HCT116 (cell line): ENCODE measurements at regions not wholly inside any gene's neighbourhood (a gene's known extent, or its start where the extent isn't known, plus 50 kb on each side); places are given as distances from the start of the nearest gene placed in this dataset.

Source experiments
- ATAC-seq: fragments of 200-7000 bp; cut with Tn5 transposase; 2 replicates; pipeline ENCODE4 v1.9.1; 2020; ENCODE audit warnings: mild to moderate bottlenecking, moderate library complexity
- BruUV-seq: library from RNA; stranded (reverse); fragments of 400-500 nt; replicated peaks from 2 replicates; lab custom pipeline; 2021; lab: Mats Ljungman, UMichigan
- CTCF ChIA-PET: fragments of 300-600 bp; sonication (Branson Sonifier 250); formaldehyde crosslinking; loops from one replicate; lab custom pipeline; 2021; ENCODE audit warnings: antibody characterized with exemption; lab: Charles Lee
- POLR2A ChIA-PET: fragments of 300-600, 350-600 bp; sonication (Branson Sonifier 250); formaldehyde crosslinking; loops from one replicate; lab custom pipeline; 2021; ENCODE audit warnings: antibody characterized with exemption; lab: Charles Lee
- RAD21 ChIA-PET, 2 experiments: fragments of 300-600 bp; sonication (Branson Sonifier 250); formaldehyde crosslinking; loops; one replicate each; lab custom pipeline; 2023; ENCODE audit warnings: low total read pairs in 2 of 2; ENCODE audit not compliant: uncharacterized antibody in 2 of 2, unreplicated experiment in 2 of 2, low non-redundant PET in 1 of 2; lab: Charles Lee
- DNase-seq: peaks from one replicate; pipeline ENCODE4 v3.0.0-alpha.2; 2010; ENCODE audit warnings: low read depth, low spot score
- H2AFZ ChIP-seq: fragments of 200-600 bp; shearing (Covaris generic), sonication (generic); 2 replicates; pipeline ENCODE4 v1.6.1; 2017; ENCODE audit warnings: low read depth, mixed run types, mixed read lengths, antibody characterized with exemption, low read length; ENCODE audit not compliant: poor library complexity, severe bottlenecking
- H3K27ac ChIP-seq: 2 replicates; pipeline ENCODE4 v1.5.1; 2012; ENCODE audit warnings: low read depth, low read length
- H3K27me3 ChIP-seq: fragments of 200-600 bp; sonication (generic); 2 replicates; pipeline ENCODE4 v1.6.1; 2016; ENCODE audit warnings: mixed run types, low read length, mixed read lengths; ENCODE audit not compliant: insufficient read depth
- H3K36me3 ChIP-seq, 2 experiments: fragments of 200-500 bp in 1 of 2; fragments of 200-600 bp in 1 of 2; sonication (Bioruptor generic) in 1 of 2; sonication (generic) in 1 of 2; 2 replicates each; pipeline versions ENCODE4 v1.5.1 to v1.6.1; 2014 to 2016; ENCODE audit warnings: low read length in 2 of 2, inconsistent platforms in 1 of 2, mixed read lengths in 1 of 2, mixed run types in 1 of 2; ENCODE audit not compliant: insufficient read depth in 2 of 2, control insufficient read depth in 1 of 2
- H3K4me1 ChIP-seq, 2 experiments: fragments of 200-600 bp in 1 of 2; sonication (generic) in 1 of 2; 2 replicates each; pipeline versions ENCODE4 v1.5.1 to v1.6.1; 2012 to 2017; ENCODE audit warnings: low read length in 2 of 2, inconsistent platforms in 1 of 2, mild to moderate bottlenecking in 1 of 2, mixed read lengths in 1 of 2, mixed run types in 1 of 2, moderate library complexity in 1 of 2; ENCODE audit not compliant: insufficient read depth in 2 of 2, control insufficient read depth in 1 of 2
- H3K4me2 ChIP-seq: fragments of 200-600 bp; sonication (generic); 2 replicates; pipeline ENCODE4 v1.6.1; 2017; ENCODE audit warnings: mixed run types, low read length, mixed read lengths
- H3K4me3 ChIP-seq, 2 experiments: fragments of 200-600 bp in 1 of 2; sonication (generic) in 1 of 2; replicated peaks in 1 of 2; 2 replicates each; pipeline ENCODE4 v1.5.1; 2011 to 2016; ENCODE audit warnings: low read length in 2 of 2, control low read depth in 1 of 2, low read depth in 1 of 2, mild to moderate bottlenecking in 1 of 2, mixed read lengths in 1 of 2, mixed run types in 1 of 2
- H3K79me2 ChIP-seq: fragments of 200-600 bp; sonication (generic); 2 replicates; pipeline ENCODE4 v1.6.1; 2017; ENCODE audit warnings: mild to moderate bottlenecking, mixed run types, low read length, moderate library complexity, mixed read lengths; ENCODE audit not compliant: insufficient read depth
- H3K9ac ChIP-seq: fragments of 200-600 bp; sonication (generic); 2 replicates; pipeline ENCODE4 v1.6.1; 2016; ENCODE audit warnings: low read length, mixed read lengths
- H3K9me2 ChIP-seq: fragments of 200-600 bp; sonication (generic), shearing (Covaris generic); 2 replicates; pipeline ENCODE4 v1.6.1; 2017; ENCODE audit warnings: mixed run types, mild to moderate bottlenecking, moderate library complexity; ENCODE audit not compliant: insufficient read depth
- H3K9me3 ChIP-seq, 2 experiments: fragments of 200-500 bp in 1 of 2; fragments of 200-600 bp in 1 of 2; sonication (Bioruptor generic) in 1 of 2; sonication (generic) in 1 of 2; 2 replicates each; pipeline ENCODE4 v1.6.1; 2014 to 2017; ENCODE audit warnings: low read length in 2 of 2, mixed read lengths in 2 of 2, inconsistent platforms in 1 of 2, low read depth in 1 of 2, mild to moderate bottlenecking in 1 of 2, mixed run types in 1 of 2, moderate library complexity in 1 of 2; ENCODE audit not compliant: control insufficient read depth in 1 of 2, insufficient read depth in 1 of 2
- H4K20me1 ChIP-seq: fragments of 200-600 bp; sonication (generic), shearing (Covaris generic); 2 replicates; pipeline ENCODE4 v1.6.1; 2017; ENCODE audit warnings: mixed run types, mild to moderate bottlenecking, moderate library complexity; ENCODE audit not compliant: insufficient read depth
- ATF3 ChIP-seq: IDR thresholded peaks from 2 replicates; pipeline ENCODE4 v1.6.1; 2012
- CTCF ChIP-seq, 3 experiments: fragments of 200-600 bp in 1 of 3; sonication (generic) in 1 of 3; IDR thresholded peaks in 2 of 3; conservative IDR thresholded peaks in 1 of 3; 2 replicates each; pipeline ENCODE4 v1.5.1; 2012 to 2017; ENCODE audit warnings: low read depth in 2 of 3, low read length in 2 of 3, antibody characterized with exemption in 1 of 3, borderline replicate concordance in 1 of 3, control low read depth in 1 of 3, mild to moderate bottlenecking in 1 of 3, mixed read lengths in 1 of 3, mixed run types in 1 of 3, moderate library complexity in 1 of 3; ENCODE audit not compliant: insufficient read depth in 1 of 3
- EZH2 ChIP-seq: fragments of 200-600 bp; sonication (generic); IDR thresholded peaks from 2 replicates; pipeline ENCODE4 v1.6.1; 2017; ENCODE audit warnings: antibody characterized with exemption, mixed run types
- EZH2phosphoT487 ChIP-seq: fragments of 200-600 bp; IDR thresholded peaks from 2 replicates; pipeline ENCODE4 v1.6.1; 2018; ENCODE audit warnings: antibody characterized with exemption, borderline replicate concordance
- JUND ChIP-seq: IDR thresholded peaks from 2 replicates; pipeline ENCODE4 v1.6.1; 2012
- MAX ChIP-seq: IDR thresholded peaks from 2 replicates; pipeline ENCODE4 v1.6.1; 2012
- POLR2AphosphoS5 ChIP-seq: IDR thresholded peaks from 2 replicates; pipeline ENCODE4 v1.6.1; 2011; ENCODE audit warnings: mild to moderate bottlenecking, low read depth, low read length, moderate library complexity
- SP1 ChIP-seq: IDR thresholded peaks from 2 replicates; pipeline ENCODE4 v1.6.1; 2012; ENCODE audit warnings: low read depth
- YY1 ChIP-seq: IDR thresholded peaks from 2 replicates; pipeline ENCODE4 v1.6.1; 2011; ENCODE audit warnings: low read length, low read depth, moderate library complexity, mild to moderate bottlenecking; ENCODE audit not compliant: insufficient replicate concordance; ENCODE audit errors: extremely low read depth
- ZBTB33 ChIP-seq: IDR thresholded peaks from 2 replicates; pipeline ENCODE4 v1.6.1; 2011; ENCODE audit warnings: mild to moderate bottlenecking, low read length, moderate library complexity; ENCODE audit not compliant: insufficient replicate concordance; ENCODE audit errors: extremely low read depth
- ZNF274 ChIP-seq: fragments of 200-500 bp; sonication (Bioruptor generic); IDR thresholded peaks from 2 replicates; pipeline ENCODE4 v1.6.1; 2014; ENCODE audit warnings: mild to moderate bottlenecking, low read depth, low read length, inconsistent platforms
- intact Hi-C: fragments of 100-400 bp; cut with micrococcal nuclease; formaldehyde crosslinking; loops from 2 replicates; pipeline ENCODE4 v1.10.0; 2022

- DNase-seq (no peak), ATAC-seq (no peak)
- H3K36me3 ChIP-seq, result no peaks in the 10 kb centered on the region
- H3K4me3 ChIP-seq, result no peak overlapping the region
- no peaks in the 10 kb centered on the region for H4K20me1 ChIP-seq
- no TSS peak for BruUV-seq
- TF ChIP-seq MAX (no peak), POLR2AphosphoS5 (no peak), JUND (no peak), EZH2phosphoT487 (no peak), ZBTB33 (no peak), YY1 (no peak), ATF3 (no peak), CTCF (IDR thresholded peaks at IDR 0.05 in 2 of 3, conservative IDR thresholded peaks at IDR 0.05 in 1 of 3; ENCODE audit: borderline replicate concordance in 1 of 3, insufficient read depth in 1 of 3, low read depth in 2 of 3, low read length in 2 of 3) (no peak), EZH2 (no peak), SP1 (no peak), ZNF274 (no peak)
- no peak overlapping the region for H3K4me2 ChIP-seq
- intact Hi-C loops, result no loop called here
- no peak overlapping the region for H3K27ac ChIP-seq
- H3K9me2 ChIP-seq, result no peaks in the 10 kb centered on the region
- H3K79me2 ChIP-seq, result no peaks in the 10 kb centered on the region
- H3K9me3 ChIP-seq, result no peaks in the 10 kb centered on the region; a peak in 1 of 4 replicates
- H3K27me3 ChIP-seq, result 0 out of 2 replicates have a peak, but pooled peaks cover 7% of the 10 kb centered on the region
- POLR2A ChIA-PET, result no interaction called here
- no peak overlapping the region for H3K9ac ChIP-seq
- CTCF ChIA-PET, result no interaction called here
- no peak overlapping the region for H2AFZ ChIP-seq
- RAD21 ChIA-PET, result no interaction called here
- no peaks in the 10 kb centered on the region for H3K4me1 ChIP-seq
These were observed 115.1 kb upstream of the KIF2A start for GRCh38 chr5:62190931-62191330.
